ENCODE measurements at regions not wholly inside any gene's neighbourhood (a gene's known extent, or its start where the extent isn't known, plus 50 kb on each side); places are given as distances from the start of the nearest gene placed in this dataset.
"Not testable (repeated sequence)": the region's sequence is repeated elsewhere in the genome, so short reads cannot be mapped to it uniquely, and the experiment has no call there.

DNA sequence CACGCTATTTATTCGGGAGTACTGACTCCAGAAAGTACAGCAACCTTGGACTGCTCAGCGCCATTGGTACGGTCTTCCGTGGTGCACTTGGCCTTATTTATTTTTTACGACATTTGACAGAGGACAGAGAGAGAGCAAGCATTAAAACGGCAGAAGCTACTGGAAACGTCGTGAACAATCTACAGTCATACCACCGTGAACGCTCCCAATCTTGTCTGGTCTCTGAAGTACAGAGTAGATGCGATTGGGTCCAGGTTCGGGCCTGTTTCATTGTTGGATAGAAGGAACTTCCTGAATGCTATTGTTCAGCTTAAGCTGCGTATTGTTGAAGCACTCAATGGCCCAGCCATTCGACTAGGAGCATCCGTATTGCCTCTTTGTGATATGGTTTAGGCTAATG, 53.2 kb upstream of the TBL1X start:
- not testable (repeated sequence) for H3K36me3 ChIP-seq (ENCODE audit: control insufficient read depth in 1 of 2, insufficient read depth in 2 of 2, low read length in 2 of 2); H3K27ac ChIP-seq (ENCODE audit: low read depth, low read length); H3K4me3 ChIP-seq (ENCODE audit: low read depth in 1 of 2, low read length in 2 of 2); H3K4me1 ChIP-seq (ENCODE audit: control insufficient read depth in 1 of 2, insufficient read depth in 2 of 2, low read length in 2 of 2); H3K27me3 ChIP-seq (ENCODE audit: control insufficient read depth in 1 of 2, insufficient read depth in 2 of 2, low read length in 2 of 2); H3K9ac ChIP-seq (ENCODE audit: low read depth in 1 of 2, low read length in 2 of 2); H3K9me3 ChIP-seq (ENCODE audit: control insufficient read depth in 1 of 2, low read length in 2 of 2)

GRCh38 chrX:9414416-9414815, 50.4 kb upstream of the TBL1X start:
- no peak overlapping the region for H3K9ac ChIP-seq (ENCODE audit: low read depth in 1 of 2, low read length in 2 of 2)
- no peaks in the 10 kb centered on the region for H3K27me3 ChIP-seq (ENCODE audit: control insufficient read depth in 1 of 2, insufficient read depth in 2 of 2, low read length in 2 of 2)
- H3K4me3 ChIP-seq (ENCODE audit: low read depth in 1 of 2, low read length in 2 of 2), result no peak overlapping the region
- H3K4me1 ChIP-seq (ENCODE audit: control insufficient read depth in 1 of 2, insufficient read depth in 2 of 2, low read length in 2 of 2), result no peaks in the 10 kb centered on the region
- no peaks in the 10 kb centered on the region for H3K9me3 ChIP-seq (ENCODE audit: control insufficient read depth in 1 of 2, low read length in 2 of 2)
- H3K27ac ChIP-seq (ENCODE audit: low read depth, low read length), result no peak overlapping the region
- no peaks in the 10 kb centered on the region for H3K36me3 ChIP-seq (ENCODE audit: control insufficient read depth in 1 of 2, insufficient read depth in 2 of 2, low read length in 2 of 2)

Data from duodenal mucosa (tissue), 2 donors.